HL-60 (cell line): ENCODE measurements at regions not wholly inside any gene's neighbourhood (a gene's known extent, or its start where the extent isn't known, plus 50 kb on each side); places are given as distances from the start of the nearest gene placed in this dataset.

ENCODE experiments used
- POLR2AphosphoS5 ChIP-seq: IDR thresholded peaks from 2 replicates; pipeline ENCODE4 v1.6.1; 2012; ENCODE audit warnings: low read depth
- TF ChIP-seq, protein P1 (sequence below): IDR thresholded peaks from one replicate; pipeline ENCODE4 v1.5.1; 2011; ENCODE audit warnings: low read length, control low read depth, inconsistent platforms; ENCODE audit not compliant: insufficient read depth
- TF ChIP-seq, protein P2 (sequence below): IDR thresholded peaks from 2 replicates; pipeline ENCODE4 v1.6.1; 2012; ENCODE audit warnings: low read depth; ENCODE audit not compliant: insufficient replicate concordance

DNA sequence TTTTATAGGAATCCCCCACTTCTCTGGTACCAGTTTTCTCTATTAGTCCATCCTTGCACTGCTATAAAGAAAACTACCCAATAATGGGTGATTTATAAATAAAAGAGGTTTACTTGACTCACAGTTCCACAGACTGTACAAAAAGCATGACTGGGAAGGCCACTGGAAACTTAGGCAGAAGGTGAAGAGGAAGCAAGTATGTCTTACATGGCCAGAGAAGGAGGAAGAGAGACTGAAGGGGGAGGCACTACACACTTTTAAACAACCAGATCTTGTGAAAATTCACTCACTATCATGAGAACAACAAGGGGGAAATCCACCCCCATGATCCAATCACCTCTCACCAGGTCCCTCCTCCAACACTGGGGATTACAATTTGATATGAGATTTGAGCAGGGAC lies 68.9 kb upstream of the GNAZ start:
- TF ChIP-seq, protein P1, sequence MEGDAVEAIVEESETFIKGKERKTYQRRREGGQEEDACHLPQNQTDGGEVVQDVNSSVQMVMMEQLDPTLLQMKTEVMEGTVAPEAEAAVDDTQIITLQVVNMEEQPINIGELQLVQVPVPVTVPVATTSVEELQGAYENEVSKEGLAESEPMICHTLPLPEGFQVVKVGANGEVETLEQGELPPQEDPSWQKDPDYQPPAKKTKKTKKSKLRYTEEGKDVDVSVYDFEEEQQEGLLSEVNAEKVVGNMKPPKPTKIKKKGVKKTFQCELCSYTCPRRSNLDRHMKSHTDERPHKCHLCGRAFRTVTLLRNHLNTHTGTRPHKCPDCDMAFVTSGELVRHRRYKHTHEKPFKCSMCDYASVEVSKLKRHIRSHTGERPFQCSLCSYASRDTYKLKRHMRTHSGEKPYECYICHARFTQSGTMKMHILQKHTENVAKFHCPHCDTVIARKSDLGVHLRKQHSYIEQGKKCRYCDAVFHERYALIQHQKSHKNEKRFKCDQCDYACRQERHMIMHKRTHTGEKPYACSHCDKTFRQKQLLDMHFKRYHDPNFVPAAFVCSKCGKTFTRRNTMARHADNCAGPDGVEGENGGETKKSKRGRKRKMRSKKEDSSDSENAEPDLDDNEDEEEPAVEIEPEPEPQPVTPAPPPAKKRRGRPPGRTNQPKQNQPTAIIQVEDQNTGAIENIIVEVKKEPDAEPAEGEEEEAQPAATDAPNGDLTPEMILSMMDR, result no peak
- no peak for TF ChIP-seq POLR2AphosphoS5
- TF ChIP-seq, protein P2, sequence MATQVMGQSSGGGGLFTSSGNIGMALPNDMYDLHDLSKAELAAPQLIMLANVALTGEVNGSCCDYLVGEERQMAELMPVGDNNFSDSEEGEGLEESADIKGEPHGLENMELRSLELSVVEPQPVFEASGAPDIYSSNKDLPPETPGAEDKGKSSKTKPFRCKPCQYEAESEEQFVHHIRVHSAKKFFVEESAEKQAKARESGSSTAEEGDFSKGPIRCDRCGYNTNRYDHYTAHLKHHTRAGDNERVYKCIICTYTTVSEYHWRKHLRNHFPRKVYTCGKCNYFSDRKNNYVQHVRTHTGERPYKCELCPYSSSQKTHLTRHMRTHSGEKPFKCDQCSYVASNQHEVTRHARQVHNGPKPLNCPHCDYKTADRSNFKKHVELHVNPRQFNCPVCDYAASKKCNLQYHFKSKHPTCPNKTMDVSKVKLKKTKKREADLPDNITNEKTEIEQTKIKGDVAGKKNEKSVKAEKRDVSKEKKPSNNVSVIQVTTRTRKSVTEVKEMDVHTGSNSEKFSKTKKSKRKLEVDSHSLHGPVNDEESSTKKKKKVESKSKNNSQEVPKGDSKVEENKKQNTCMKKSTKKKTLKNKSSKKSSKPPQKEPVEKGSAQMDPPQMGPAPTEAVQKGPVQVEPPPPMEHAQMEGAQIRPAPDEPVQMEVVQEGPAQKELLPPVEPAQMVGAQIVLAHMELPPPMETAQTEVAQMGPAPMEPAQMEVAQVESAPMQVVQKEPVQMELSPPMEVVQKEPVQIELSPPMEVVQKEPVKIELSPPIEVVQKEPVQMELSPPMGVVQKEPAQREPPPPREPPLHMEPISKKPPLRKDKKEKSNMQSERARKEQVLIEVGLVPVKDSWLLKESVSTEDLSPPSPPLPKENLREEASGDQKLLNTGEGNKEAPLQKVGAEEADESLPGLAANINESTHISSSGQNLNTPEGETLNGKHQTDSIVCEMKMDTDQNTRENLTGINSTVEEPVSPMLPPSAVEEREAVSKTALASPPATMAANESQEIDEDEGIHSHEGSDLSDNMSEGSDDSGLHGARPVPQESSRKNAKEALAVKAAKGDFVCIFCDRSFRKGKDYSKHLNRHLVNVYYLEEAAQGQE, result no peak
